HG02884 (cell line): ENCODE measurements at regions not wholly inside any gene's neighbourhood (a gene's known extent, or its start where the extent isn't known, plus 50 kb on each side); places are given as distances from the start of the nearest gene placed in this dataset.
"Not testable (repeated sequence)": the region's sequence is repeated elsewhere in the genome, so short reads cannot be mapped to it uniquely, and the experiment has no call there.

Source experiments
- ATAC-seq: cut with Tn5 transposase; IDR thresholded peaks from one replicate; pipeline ENCODE4 v1.9.1; 2021; ENCODE audit warnings: mild to moderate bottlenecking, moderate library complexity; ENCODE audit not compliant: unreplicated experiment

DNA sequence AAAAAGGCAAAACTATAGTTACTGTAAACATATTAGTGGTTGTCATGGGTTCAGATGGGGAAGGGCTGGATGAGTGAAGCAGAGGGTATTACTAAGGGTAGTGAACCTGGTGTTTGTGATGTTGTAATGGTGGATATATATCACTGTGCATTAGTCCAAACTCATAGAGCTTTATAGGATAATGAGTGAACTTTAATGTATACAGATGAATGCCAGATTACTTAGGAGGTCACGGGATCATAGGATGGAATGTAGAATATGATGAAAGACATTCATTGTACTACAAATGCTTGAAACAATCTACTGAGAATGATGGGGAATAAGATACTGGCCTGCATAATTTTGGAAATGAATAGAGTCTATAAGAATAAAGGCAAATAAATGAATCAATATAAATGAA is 226.7 kb upstream of the ZNF804A start:
- ATAC-seq = no peak

DNA sequence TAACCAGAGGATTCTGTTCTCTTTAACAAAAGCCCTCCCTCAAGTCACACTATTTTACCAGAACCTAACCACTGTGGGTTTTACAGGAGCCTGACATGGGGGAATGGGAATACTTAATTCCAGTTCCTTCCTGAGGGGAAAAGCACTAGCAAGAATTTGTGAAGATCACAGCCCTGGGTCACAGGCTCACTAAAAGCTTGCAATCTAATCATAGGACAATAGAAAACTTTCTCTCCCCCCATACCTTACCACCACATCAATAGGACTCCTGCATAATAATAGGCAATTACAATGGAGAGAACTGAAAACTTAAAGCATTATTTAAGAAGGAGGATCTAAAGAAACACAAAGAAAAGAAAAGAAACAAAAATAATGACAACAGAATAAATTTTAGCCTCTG is 225.8 kb upstream of the ZNF804A start:
- ATAC-seq = no peak

DNA sequence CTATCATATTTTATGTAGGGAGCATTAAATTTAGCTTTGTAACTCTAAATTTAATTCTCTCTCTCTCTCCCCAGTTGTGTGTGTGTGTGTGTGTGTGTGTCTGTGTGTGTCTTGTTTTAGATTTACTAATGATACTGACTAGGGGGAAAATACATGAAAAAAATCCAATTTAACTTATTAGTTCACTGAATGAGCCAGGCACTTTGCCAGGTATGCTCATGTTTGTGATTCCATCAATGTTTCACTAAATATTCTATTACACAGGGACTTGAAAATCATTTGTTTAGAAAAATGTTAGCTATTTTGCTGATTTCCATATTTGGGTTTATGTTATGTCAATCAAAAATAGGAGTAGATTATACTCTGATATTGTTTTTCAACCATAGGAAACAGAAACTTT is 203.7 kb upstream of the ZNF804A start:
- ATAC-seq = no peak

DNA sequence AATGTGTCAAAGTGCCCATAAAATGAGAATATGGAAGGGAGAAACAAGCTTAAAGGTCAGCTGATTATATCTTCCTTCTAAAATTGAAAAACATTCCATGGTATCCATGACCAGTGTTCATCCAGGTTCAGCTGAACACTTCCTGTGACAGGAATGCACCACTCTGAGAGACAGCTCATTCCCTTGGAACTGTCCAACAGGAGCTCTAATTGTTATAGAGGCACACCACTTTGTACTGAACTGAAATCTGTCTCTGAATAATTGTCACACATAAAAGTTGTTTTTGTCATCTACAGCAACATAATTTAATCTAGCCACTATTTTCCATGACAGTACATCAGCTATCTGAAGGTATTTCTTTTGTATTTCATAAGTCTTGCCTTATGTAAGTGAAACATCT is 195.9 kb upstream of the ZNF804A start:
- ATAC-seq = no peak

DNA sequence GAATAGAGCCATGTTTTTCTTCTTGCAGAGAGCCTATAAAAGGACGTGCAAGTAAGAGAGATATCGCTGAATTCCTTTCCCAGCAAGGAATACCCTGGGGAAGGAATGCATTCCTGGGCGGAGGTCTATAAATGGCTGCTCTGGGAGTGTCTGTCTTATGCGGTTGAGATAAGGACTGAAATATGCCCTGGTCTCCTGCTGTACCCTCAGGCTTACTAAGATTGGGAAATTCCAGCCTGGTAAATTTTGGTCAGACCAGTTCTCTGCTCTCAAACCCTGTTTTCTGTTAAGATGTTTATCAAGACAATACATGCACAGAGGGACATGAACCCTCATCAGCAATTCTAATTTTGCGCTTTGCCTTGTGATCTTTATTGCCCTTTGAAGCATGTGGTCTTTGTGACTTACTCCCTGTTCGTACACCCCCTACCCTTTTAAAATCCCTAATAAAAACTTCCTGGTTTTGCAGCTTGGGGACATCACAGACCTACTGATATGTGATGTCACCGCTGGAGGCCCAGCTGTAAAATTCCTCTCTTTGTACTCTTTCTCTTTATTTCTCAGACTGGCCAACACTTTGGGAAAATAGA is 191.2 kb upstream of the ZNF804A start:
- not testable (repeated sequence) for ATAC-seq

DNA sequence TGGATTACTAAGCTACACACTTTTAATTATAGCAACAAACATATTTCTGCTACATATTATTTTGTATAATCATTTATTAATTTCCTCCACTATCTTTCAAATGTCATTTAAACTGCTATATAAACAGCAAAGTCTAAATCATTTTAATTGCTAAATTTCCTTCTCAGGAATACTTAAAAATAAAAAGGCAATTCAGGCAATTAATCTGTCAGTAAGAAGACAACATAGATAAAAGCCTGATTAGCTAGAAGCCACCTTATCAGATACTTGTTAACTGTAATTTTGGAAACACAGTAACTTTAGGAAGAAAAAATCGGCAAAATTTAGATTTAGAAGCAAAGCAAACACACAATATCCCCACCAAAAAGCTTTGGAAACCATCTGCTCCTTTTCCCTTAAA is 188.2 kb upstream of the ZNF804A start:
- no peak for ATAC-seq

DNA sequence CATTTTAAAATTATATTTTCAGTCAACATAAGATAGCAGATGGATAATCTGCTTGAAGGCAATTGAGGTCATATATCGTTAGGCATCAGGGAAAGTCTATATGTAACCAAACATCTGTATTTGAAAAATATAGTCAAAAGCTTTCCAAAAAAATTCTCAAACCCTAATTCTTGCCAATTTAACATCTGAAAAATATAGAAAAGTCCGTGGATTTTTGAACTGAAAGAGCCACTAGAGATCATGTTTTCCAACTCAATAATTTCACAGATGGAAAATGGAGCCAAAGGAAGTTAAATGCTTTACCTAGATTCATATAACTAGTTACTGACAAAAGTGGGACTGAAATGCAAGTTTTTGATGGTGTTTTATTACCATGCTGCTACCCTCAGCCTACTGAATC is 185.1 kb upstream of the ZNF804A start:
- no peak for ATAC-seq

DNA sequence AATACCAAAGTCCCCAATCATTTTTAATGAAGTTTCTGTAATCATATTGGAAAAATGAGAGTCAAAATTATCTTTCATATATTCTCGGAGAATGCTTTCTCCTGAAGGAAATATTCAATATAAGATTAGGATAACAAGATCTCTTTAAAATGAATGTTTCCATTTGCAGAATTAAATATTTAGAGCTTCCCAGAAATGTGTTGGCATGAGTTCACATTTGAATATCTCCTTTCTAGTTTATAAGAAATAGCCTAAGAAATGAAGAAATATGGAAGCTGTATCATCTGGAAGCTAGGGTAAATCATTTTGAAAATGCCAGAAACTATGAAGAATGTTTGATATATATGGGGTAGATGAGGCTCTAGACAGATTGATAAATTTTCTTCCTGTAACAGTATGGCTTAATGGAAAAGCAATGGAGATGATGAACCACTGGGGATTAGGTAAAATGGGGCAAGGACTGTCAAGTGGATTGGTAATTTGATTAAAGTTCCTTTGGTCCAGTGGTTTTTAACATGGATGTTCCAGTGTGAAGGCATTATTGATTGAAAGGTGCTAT is 184.6 kb upstream of the ZNF804A start:
- no peak for ATAC-seq

DNA sequence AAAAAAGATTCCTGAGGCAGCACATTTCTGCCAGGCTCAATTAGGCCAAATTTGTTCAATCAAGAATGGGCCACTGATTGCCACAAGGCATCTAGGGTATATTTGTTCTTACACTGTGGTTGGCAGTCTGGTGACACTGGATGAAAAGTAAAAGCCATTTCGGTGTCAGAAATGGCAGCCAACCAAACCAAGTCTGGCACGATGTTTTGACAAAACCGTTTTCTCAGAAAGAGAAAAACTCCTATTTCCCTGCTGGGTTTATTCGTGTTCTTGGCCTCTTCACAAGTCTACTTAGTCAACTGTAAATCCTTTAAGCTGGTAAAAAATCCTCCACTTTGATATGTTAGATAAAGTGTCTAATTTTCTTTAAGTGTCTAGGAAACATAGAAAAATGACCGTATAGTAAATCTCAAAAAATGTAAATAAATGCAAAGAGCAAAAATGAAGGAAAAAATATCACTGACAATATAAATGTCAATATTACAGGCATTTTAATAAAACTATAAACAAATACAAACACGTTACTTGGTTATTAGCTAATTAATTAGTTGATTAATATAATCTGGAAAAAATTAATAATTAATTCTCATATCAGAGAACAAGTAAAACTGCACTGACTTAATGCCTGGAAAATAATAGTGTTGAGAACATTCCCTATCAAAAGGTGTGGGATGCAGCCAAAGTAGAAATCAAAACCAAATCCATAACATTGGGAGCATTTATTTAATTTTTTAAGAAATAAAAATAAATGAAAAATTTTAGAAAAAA is 182.0 kb upstream of the ZNF804A start:
- no peak for ATAC-seq

DNA sequence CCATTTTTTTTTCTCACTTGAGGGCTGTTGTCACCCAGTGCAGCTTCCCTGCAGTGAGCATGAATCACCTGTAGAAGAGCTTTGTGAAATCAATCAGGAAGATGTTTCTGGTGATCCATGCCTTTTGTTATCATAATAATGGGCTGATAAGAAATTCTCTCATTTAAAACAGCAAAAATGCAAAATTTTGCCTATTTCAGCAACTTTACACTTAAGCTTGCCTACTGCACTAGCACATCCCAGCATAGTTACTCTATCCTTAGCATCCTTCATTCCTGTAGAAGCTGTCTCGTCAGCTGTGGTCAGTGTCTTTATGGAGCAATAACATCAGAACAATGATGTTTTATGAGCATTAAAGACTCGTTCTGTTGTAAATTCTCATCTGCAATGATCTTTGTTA is 178.6 kb upstream of the ZNF804A start:
- no peak for ATAC-seq

DNA sequence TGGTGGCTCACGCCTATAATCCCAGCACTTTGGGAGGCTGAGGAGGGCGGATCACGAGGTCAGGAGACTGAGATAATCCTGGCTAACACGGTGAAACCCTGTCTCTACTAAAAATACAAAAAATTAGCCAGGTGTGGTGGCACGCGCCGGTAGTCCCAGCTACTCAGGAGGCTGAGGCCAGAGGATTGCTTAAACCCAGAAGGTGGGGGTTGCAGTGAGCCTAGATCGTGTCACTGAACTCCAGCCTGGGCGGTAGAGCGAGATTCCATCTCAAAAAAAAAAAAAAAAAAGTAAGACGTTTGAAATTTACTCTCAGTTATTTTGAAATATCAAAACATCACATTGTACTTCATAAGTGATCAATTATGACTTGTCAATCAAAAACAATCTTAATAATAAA is 176.9 kb upstream of the ZNF804A start:
- ATAC-seq = not testable (repeated sequence)

DNA sequence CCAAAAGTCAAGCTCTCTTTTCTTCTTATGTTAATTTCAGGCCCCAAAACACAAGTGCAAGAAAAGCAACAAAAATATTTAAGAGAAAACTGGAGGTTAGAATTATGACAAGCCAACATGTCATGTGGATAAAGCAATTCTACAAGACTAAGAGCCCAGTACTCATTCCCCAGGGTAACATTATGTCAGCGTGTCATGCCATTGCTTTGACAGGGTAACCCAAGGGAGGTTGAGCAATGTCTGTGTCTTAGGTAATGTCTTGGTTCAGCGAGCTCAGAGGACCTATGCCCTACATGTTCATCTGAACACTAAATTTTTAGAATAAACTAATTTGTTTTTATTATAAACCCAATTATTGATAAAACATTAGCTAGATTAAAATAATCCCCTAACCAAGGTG is 173.2 kb upstream of the ZNF804A start:
- no peak for ATAC-seq

DNA sequence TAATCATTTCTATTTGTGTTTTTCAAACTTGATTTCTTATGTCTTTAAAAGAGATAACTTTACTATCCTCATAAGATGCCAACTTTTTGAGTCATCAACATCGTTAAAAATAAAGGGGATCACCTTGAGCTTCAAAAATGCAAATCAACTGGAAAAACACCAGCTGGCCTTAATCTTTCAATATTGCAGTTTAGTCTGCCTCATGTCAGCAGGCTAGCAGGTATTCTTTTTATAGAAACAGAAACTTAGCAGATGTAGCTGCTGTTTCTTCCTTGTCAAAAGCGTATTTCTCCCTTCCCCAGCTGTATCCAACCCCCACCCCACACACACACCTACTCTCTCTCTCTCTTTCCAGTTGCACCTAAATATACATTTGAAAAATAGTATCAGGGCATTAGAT is 154.1 kb upstream of the ZNF804A start:
- ATAC-seq = peak; percentile 93

DNA sequence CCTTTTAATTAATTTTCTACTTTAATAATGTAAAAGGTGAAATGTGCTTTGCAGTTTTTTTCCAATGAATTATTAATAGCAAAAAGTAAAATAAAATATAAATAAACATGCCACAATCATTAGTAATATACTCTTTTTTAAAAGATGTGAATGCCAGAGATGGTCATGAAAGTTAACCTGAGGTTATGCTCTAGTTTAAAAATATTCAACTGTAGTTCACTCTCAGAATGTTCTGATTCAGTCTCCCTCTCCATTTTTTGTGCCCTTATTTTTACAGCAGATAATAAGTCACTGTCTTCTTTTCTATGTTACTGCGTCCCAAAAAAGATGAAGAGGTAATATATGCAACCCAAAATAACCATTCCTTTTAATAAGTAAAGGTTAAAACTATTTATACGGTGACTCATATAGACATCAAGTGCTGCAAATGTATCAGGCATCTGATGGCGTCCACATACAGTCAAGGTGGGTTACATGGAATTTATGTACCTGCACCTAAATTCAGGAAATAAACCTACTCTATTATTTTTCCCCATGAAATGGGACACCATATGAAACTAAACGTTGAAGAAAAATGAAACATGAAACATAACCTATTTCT is 153.6 kb upstream of the ZNF804A start:
- ATAC-seq = peak; percentile 34

DNA sequence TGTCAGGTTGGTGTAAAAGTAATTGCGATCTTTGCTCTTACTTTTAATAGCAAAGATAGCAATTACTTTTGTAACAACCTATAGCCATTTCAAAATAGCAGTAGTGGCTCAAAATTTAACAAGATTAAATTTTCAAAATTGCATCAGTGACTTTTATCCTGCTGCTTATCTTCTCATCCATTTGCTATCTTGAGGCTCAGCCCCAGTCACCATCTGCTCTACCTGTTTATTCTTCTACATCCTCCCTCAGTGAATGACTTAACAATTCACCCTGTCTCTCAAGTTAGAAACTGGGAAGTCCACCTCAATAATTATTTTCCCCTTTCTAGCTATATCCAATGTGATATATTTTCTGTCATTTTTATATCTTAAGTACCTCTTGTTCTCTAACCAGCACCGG is 148.6 kb upstream of the ZNF804A start:
- ATAC-seq = no peak

DNA sequence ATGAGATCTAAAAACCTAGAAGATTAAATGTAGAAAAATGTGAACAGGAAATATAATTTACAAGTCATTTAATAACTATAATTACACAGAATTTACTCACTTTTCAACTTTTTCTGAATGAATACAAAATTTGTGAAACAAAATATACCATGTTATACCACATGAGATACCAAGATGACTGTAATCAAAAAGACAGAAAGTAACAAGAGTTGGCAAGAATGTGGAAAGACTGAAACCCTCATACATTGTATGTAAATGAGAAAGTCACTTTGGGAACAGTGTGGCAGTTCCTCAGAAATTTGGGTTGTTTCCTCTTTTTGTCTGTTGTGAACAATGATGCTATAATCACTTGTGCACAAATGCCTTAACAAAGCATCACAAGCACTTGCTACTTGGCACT is 145.4 kb upstream of the ZNF804A start:
- ATAC-seq = peak; percentile 47

DNA sequence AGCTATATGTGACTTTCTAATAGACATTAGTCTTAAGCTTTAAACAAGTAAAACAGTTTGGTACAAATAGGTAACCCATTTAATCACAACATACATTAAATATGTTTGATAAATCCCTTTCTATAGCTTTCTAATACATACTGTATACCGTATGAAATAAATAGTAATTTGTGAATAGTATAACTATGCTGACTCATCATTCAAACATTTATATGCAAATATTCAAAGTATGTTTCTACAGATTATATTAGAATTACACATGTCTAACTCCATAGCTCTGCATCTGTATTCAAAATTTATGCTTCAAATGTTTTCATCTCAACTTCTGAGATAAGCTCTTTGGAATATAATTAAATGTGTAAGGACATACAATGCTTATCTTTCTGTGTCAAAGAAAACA is 142.7 kb upstream of the ZNF804A start:
- no peak for ATAC-seq

DNA sequence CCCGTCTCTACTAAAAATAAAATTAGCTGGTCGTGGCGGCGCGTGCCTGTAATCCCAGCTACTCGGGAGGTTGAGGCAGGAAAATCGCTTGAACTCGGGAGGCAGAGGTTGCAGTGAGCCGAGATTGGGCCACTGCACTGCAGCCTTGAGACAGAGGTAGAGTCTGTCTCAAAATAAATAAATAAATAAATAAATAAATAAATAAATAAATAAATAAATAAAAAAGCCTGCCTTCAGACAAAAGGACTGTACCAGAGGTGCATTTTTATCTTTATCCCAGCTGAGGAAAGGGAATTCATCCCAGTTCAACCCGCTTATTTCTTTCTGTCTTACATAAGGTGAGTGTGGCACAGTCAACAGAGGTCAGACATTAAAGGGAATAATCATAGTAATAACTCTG is 141.6 kb upstream of the ZNF804A start:
- not testable (repeated sequence) for ATAC-seq

DNA sequence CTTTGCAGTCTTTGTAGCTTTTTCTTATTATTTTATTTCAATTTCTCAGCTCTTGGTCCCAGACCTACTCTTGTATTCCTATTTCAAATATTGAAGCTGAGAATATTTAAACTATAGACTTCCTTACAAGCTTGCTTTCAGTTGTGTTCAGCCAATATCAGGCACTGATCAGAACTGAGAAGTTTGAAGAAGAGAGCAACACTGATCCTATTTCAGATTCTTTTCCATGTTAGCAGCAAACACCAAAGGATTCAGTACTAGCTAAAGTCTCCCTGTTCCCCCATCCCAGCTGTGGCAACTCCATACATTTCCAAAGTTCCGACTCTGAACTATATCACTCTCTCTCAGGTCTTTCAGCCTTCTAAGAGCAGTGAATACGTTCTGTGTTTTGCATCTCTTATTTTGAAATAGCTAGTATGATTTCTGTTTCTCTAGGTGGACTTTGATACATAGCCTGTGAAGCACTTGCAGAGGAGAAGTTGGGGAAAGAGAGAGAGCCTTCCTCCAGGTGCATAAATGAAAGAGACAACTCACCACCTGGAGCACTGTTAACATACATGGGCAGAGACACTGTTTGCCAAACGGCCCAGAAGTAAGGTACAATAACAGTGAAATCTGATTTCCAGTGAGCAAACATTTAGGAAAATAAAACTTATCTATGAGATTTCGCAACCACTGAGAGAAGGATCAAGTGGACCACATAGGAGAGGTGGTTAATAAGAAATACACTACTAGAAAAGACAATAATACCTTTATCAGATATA is 135.0 kb upstream of the ZNF804A start:
- ATAC-seq = no peak

DNA sequence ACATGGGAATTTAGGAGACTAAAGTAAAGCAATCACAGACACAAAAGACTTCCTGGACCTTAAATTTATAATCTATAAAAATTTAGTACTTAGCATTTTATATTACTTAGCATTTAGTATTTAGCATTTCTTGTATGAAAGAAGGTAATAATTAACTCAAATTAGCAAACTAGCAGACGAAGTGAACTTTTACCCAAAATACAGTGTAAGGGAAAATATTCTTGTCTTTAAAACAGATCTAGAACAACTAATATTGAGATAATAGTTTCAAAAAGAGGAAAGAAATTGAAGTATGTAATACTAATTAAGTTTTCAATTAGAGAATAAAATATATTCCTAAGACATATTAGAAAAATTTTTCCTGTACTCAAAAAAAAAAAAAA is 134.5 kb upstream of the ZNF804A start:
- no peak for ATAC-seq

DNA sequence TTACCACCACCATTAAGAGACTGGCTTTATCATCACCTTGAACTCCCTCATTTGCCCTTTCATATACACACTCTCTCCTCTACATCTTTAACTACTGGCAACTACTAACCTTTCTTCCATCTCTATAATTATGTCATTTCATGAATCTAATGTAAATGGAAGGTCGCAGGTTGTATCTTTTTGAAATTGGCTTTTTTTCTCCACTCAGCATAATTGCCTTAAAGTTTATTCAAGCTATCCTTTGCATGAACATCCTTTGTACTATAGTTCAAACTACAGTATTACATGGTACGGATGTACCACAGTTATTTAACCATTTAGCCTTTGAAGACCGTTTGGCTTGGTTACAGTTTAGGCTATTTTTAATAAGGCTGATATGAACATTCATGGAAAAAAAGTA is 129.5 kb upstream of the ZNF804A start:
- no peak for ATAC-seq
